Brain pericyte (primary cell): ENCODE measurements at regions not wholly inside any gene's neighbourhood (a gene's known extent, or its start where the extent isn't known, plus 50 kb on each side); places are given as distances from the start of the nearest gene placed in this dataset.

Experiments
- DNase-seq: peaks from one replicate; pipeline ENCODE4 v3.0.0-alpha.2; 2012; ENCODE audit warnings: low read depth, low spot score

GRCh38 chr4:43343298-43343697 is 450.8 kb downstream of the GRXCR1 start:
- no peak for DNase-seq

GRCh38 chr4:43345323-43345925 is 452.9 kb downstream of the GRXCR1 start:
- DNase-seq: no peak

- DNase-seq: no peak
Measured at GRCh38 chr4:43348591-43348990, 456.1 kb downstream of the GRXCR1 start.

- no peak for DNase-seq
Measured at GRCh38 chr4:43351970-43352806, 459.7 kb downstream of the GRXCR1 start.

- no peak for DNase-seq
Measured at GRCh38 chr4:43352859-43353258, 460.3 kb downstream of the GRXCR1 start.

- no peak for DNase-seq
Measured at GRCh38 chr4:43353552-43353951, 461.0 kb downstream of the GRXCR1 start.

GRCh38 chr4:43356786-43357185 is 464.3 kb downstream of the GRXCR1 start:
- DNase-seq: no peak

DNA sequence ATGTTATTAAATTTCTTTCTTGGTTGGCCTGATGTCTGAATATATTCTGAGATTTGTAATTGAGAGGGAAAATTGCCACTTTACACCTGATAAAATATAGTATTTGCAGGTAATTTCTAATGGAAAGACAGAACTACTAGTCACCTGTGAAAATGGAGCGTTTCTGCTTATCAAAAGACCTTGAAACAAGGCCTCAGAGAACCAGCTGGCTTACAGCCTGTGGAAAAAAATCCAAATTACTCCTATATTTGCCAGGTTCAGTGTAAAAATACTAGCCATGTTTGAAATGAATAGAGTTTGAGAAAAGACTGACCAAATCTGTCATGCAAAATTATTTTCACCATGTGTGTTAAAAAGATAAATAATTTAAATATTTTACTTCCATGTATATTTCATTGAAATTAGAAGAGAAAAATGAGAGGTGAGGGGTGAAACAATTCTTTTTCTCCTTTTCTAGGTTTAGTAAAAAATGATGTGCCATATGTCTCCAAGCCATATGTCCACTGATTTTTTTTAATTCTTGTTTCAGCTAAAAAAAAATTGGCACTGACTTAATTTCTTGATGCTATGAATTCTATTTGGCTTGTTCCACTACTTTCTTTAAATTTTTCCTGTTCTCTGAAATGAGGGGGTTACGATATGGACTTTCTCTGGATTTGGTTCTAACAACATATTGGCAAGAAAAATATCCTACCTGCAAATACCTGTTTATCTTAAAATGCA is 464.9 kb downstream of the GRXCR1 start:
- no peak for DNase-seq

DNA sequence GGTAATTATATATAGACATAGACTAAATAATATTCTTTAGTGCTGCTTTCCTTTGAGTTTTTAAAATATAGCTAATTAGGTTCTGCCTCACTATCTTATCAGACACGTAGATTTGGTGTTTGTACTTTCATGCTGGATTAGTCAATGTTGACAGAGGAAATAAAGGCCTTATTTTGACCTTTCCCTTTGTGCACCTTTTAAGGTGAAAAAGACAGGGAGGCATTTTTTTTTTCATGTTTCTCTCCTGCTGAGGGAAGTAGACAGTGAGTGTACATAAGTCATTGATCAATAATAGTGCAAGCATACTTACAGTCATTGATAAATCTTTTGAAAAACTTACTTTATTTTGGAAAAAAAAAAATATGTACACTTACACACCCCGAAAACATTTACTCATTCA is 467.8 kb downstream of the GRXCR1 start:
- DNase-seq: no peak

DNA sequence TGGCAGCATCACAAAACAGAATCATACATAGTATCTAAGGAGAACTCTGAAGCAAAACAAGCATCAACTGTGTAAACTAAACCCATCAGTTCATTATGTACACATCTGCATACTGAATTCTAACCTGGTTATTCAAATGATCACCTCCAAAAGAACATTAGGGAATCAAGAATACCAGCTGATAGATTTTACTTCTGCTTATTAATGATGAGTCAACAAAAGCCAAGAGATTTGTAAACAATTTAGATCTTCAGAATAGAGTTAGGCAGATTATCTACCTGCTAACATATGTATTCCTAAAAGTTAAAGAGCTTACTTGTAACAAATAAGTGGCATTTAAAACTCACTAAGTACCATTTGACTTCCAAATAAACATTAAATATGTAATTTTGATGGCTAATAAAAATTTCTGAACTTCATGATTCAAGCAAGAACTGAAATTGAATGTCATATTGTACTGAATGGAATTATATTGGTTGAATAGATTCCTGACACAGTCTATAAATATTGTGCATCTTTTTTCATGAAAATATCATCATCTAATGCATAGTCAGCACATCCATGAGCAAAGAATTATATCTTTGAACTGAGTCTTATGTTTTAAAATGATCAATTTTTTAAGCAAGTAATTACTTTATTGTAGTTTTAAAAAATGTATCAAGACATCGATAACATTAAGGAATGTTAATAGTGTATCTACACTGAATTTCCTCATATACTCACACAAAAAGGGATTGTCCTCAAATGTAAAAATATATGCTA is 470.5 kb downstream of the GRXCR1 start:
- no peak for DNase-seq

DNA sequence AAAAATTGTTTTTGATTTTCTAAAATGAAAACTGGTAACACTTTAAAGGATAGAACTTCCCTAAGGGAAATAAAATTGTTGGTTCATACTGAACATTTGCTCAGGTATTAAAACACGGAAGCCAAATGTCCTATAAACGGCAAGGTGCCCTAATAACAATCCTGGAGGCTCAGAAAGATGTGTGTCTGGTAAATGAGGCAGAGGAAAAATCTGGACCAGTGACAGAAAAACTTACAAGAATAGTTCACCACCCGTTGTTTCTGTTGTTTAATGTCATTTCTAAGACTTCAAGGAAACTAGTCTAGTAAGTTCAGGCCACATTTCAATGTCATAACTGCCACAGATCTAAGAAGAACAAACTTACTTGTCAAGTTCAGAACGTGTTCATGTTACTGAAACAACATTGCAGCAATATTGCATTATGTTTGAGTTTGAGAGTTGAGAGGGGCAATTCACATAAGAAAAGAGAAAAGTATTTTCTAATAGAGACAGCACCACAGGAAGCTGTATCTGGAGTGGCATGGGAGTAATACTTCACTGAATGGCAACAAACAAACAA is 476.6 kb downstream of the GRXCR1 start:
- no peak for DNase-seq

- no peak for DNase-seq
Measured at GRCh38 chr4:43373201-43373600, 480.7 kb downstream of the GRXCR1 start.

GRCh38 chr4:43374216-43374751 is 481.8 kb downstream of the GRXCR1 start:
- DNase-seq: no peak

DNA sequence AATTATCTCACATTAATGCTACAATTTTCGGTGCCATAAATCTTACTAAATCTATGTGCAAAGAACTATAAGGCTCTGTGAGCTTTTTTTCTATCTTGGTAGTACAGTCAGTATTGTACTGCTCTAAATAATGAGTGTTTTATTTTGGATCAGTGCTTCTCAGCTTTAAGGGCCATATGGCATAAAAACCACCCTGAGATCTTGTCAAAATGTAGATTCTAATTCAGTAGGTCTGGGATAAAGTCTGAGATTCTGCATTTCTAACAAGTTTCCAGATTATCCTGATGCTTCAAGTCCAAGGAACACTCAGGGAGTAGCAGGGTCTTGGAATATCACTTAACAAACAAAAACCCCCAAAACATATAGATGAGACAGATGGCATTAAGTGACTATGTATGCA is 486.5 kb downstream of the GRXCR1 start:
- DNase-seq: no peak

DNA sequence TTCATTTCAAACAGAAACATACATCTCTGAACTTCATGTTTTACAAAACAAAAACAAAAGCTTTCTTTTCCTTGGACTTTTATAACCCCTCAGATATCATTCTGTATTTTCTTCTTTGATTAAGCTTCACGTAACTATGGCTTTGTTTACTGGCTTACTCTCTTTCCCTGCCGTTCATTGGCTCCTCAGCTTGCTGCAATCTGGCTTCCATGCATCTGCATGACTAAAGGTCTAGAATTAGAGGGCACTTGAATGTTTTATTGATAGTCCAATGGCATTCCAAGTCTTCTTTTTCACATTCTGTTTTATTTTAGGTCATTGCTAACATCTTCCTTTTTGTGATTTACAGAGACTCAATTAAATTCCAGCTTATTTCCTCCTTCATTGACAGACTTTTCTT is 487.6 kb downstream of the GRXCR1 start:
- DNase-seq: no peak

DNA sequence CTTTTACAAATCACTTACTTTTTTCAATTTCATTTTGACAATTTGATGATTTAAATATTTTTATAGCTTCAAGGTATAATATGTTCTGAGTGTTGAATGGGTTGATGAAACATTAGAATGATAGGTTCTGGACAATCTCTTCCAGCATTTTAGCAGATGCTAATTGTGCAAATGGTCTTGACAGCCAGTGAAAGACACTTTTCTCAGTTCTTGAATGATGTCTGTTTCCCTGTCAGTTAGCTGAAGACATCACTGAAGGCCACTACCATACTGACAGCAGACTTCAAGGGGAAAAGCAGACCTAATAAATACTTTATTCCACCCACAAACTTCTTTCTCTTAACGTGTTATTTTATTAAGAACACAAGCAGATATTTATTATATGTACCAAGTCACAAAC is 498.6 kb downstream of the GRXCR1 start:
- no peak for DNase-seq

GRCh38 chr4:43394976-43395375 is 502.5 kb downstream of the GRXCR1 start:
- DNase-seq: no peak

- DNase-seq: no peak
Measured at GRCh38 chr4:43399726-43400125, 507.2 kb downstream of the GRXCR1 start.

DNA sequence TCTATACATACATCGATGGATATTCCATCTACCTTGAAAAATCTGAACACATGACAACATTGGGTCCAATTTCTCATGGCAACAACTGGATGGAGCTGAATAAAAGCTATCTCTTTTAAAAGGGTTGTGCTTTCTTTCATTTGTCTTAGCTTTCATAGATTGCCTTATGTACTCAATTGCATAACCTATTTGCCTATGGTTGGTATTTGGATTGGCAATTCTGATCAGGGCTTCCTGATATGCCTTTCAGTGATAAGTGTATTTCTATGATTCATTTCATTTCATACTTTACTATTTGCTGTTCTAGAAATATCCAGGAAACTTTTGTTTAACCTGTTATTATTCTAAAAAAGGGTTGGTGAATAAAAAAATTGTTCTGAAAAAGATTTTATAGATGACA is 509.9 kb downstream of the GRXCR1 start:
- no peak for DNase-seq

- no peak for DNase-seq
Measured at GRCh38 chr4:43410636-43411035, 518.1 kb downstream of the GRXCR1 start.

DNA sequence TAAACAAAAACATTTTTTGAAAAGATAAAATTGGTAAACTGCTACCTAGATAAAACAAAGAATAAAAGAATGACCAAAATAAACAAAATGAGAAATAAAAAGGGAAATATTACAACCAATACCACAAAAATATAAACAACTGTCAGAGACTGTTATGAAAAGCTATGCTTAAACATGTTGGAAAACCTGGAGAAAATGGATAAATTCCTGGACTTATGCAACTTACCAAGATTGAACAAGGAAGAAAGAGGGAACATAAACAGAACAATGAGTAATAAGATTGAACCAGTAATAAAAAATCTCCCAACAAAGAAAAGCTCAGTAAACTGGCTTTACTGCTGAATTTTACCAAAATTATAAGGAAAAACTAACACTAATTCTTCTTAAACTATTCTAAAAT is 518.7 kb downstream of the GRXCR1 start:
- no peak for DNase-seq
